GM12865 (cell line): ENCODE measurements at regions not wholly inside any gene's neighbourhood (a gene's known extent, or its start where the extent isn't known, plus 50 kb on each side); places are given as distances from the start of the nearest gene placed in this dataset.
"Not testable (repeated sequence)": the region's sequence is repeated elsewhere in the genome, so short reads cannot be mapped to it uniquely, and the experiment has no call there.

Experiments used
- DNase-seq: peaks from one replicate; pipeline ENCODE4 v3.0.0; 2010; ENCODE audit warnings: low read depth
- H3K4me3 ChIP-seq: 2 replicates; pipeline ENCODE4 v1.5.1; 2011; ENCODE audit warnings: mild to moderate bottlenecking, low read depth, low read length, control low read depth
- CTCF ChIP-seq: IDR thresholded peaks from 2 replicates; pipeline ENCODE4 v1.5.1; 2011; ENCODE audit warnings: low read length, control low read depth, low read depth, inconsistent platforms; ENCODE audit not compliant: insufficient read depth; ENCODE audit errors: missing control alignments

- DNase-seq: no peak
- no peak overlapping the region for H3K4me3 ChIP-seq
- no peak for TF ChIP-seq CTCF
These were observed 276.5 kb upstream of the XYLT1 start for GRCh38 chr16:17747081-17747756.

DNA sequence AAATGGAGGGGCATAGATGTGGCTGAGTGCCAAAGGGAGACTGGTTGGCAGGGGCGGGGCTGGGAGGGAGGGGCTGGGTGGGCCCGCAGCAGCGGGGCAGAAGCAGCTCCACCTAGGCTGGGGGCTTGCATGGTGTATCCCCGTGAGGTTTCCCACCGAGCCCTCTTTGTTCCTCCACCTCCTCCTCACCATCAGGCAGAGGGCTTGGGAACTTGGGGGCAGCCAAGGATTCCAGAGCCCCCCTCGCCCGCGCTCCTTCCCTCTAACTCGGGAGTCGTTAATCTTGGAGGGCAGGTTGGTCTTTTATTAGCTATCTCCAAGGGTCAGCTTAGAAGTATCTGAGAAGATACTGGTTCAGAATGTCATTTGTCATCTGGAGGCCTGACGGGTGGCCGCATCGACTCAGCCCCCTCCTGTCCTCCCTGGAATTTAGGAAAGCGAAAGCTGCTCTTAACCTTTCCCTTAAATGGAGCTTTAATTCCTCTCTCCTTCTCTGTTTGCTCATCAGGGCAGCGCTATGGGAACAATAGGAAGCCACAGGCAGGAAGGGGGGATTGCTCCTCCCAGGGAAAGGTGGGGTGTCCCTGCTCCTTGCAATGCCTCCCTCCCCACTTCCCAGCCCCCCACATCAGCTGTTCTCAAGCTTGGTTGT, 274.3 kb upstream of the XYLT1 start:
- no peak for TF ChIP-seq CTCF
- H3K4me3 ChIP-seq: no peak overlapping the region
- no peak for DNase-seq

DNA sequence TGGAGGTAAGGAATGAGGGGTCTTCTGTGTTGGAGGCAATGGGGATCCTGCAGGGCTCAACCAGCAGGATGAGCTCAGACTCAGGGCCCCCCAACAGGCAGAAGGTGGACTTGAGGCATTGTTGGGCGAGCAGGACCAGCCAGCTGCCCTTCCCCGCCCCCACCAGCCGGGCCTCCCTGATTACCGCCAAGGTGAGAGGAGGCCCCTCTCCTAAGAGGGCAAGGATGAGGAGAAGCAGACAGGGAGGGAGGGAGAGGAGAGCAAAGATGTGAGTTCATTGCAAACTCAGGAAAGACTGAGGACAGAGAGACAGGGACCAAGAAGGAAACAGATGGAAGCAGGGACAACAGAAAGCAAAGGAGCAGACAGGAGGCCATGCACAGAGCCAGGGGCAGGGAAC, 272.8 kb upstream of the XYLT1 start:
- H3K4me3 ChIP-seq: no peak overlapping the region
- no peak for DNase-seq
- no peak for TF ChIP-seq CTCF

DNA sequence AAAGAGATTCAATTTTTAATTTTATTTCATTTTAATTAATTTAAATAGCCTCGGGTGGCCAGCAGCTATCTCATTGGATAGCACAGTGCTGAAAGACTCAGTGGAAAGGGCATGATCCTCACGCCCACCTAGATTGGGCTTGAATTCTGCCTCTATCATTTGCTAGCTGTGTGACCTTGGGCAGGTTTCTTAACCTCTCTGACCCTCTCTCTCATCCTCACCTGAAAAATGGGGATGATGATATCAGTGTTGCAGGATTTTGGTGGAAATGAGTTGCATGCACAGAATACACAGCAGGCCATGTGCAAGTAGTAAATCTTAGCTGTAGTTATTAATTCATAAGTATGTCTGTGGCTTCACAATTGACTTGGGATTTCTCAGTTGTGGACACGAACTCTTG, 272.4 kb upstream of the XYLT1 start:
- no peak for TF ChIP-seq CTCF
- no peak overlapping the region for H3K4me3 ChIP-seq
- no peak for DNase-seq

- H3K4me3 ChIP-seq, DNase-seq: not testable (repeated sequence)
These were observed 264.3 kb upstream of the XYLT1 start for GRCh38 chr16:17735099-17735498.

GRCh38 chr16:17729820-17730219, 259.1 kb upstream of the XYLT1 start:
- H3K4me3 ChIP-seq: no peak overlapping the region
- TF ChIP-seq CTCF: no peak
- DNase-seq: no peak

GRCh38 chr16:17728196-17728595, 257.4 kb upstream of the XYLT1 start:
- H3K4me3 ChIP-seq: no peak overlapping the region
- no peak for TF ChIP-seq CTCF
- DNase-seq: no peak
